ENCODE measurements at regions not wholly inside any gene's neighbourhood (a gene's known extent, or its start where the extent isn't known, plus 50 kb on each side); places are given as distances from the start of the nearest gene placed in this dataset.
A peak's percentile ranks its signal among the peaks of the same experiment; 100 is the strongest.

- Histone ChIP-seq H4K20me1 (ENCODE audit: insufficient read depth, low read length) (no peaks in the 10 kb centered on the region), H3K79me2 (ENCODE audit: insufficient read depth, low read length) (no peaks in the 10 kb centered on the region), H3K36me3 (ENCODE audit: insufficient read depth, low read length) (no peaks in the 10 kb centered on the region), H3K4me1 (ENCODE audit: insufficient read depth, low read length) (no peaks in the 10 kb centered on the region), H3K4me3 (ENCODE audit: insufficient read depth, low read length) (no peak overlapping the region), H3K27me3 (ENCODE audit: insufficient read depth, low read length) (no peaks in the 10 kb centered on the region), H3K4me2 (ENCODE audit: insufficient read depth, low read length) (no peak overlapping the region), H3K9me3 (ENCODE audit: low read depth, low read length) (no peaks in the 10 kb centered on the region), H3K27ac (ENCODE audit: low read depth, low read length) (no peak overlapping the region), H2AFZ (ENCODE audit: low read length) (no peak overlapping the region)
- TF ChIP-seq CTCF (IDR thresholded peaks at IDR 0.05; ENCODE audit: extremely low read depth, low read depth, low read length): no peak
- DNase-seq (ENCODE audit: insufficient read length, low spot score, missing footprints): no peak
Observed at GRCh38 chr4:14318671-14319070, 683.6 kb upstream of the CPEB2 start.

GRCh38 chr4:14321723-14322122, 680.6 kb upstream of the CPEB2 start:
- DNase-seq (ENCODE audit: insufficient read length, low spot score, missing footprints): no peak
- H3K36me3 ChIP-seq (ENCODE audit: insufficient read depth, low read length): no peaks in the 10 kb centered on the region
- TF ChIP-seq CTCF (IDR thresholded peaks at IDR 0.05; ENCODE audit: extremely low read depth, low read depth, low read length): no peak
- H2AFZ ChIP-seq (ENCODE audit: low read length): no peak overlapping the region
- H3K27me3 ChIP-seq (ENCODE audit: insufficient read depth, low read length): no peaks in the 10 kb centered on the region
- no peak overlapping the region for H3K4me2 ChIP-seq (ENCODE audit: insufficient read depth, low read length)
- H3K4me3 ChIP-seq (ENCODE audit: insufficient read depth, low read length): no peak overlapping the region
- H3K27ac ChIP-seq (ENCODE audit: low read depth, low read length): no peak overlapping the region
- H3K9me3 ChIP-seq (ENCODE audit: low read depth, low read length): no peaks in the 10 kb centered on the region
- no peaks in the 10 kb centered on the region for H3K79me2 ChIP-seq (ENCODE audit: insufficient read depth, low read length)
- no peaks in the 10 kb centered on the region for H4K20me1 ChIP-seq (ENCODE audit: insufficient read depth, low read length)
- H3K4me1 ChIP-seq (ENCODE audit: insufficient read depth, low read length): no peaks in the 10 kb centered on the region

GRCh38 chr4:14323191-14323590, 679.1 kb upstream of the CPEB2 start:
- Histone ChIP-seq H3K27me3 (ENCODE audit: insufficient read depth, low read length) (no peaks in the 10 kb centered on the region), H3K4me2 (ENCODE audit: insufficient read depth, low read length) (no peak overlapping the region), H4K20me1 (ENCODE audit: insufficient read depth, low read length) (no peaks in the 10 kb centered on the region), H3K79me2 (ENCODE audit: insufficient read depth, low read length) (no peaks in the 10 kb centered on the region), H3K4me3 (ENCODE audit: insufficient read depth, low read length) (no peak overlapping the region), H3K36me3 (ENCODE audit: insufficient read depth, low read length) (no peaks in the 10 kb centered on the region), H2AFZ (ENCODE audit: low read length) (no peak overlapping the region), H3K27ac (ENCODE audit: low read depth, low read length) (no peak overlapping the region), H3K9me3 (ENCODE audit: low read depth, low read length) (no peaks in the 10 kb centered on the region), H3K4me1 (ENCODE audit: insufficient read depth, low read length) (no peaks in the 10 kb centered on the region)
- DNase-seq (ENCODE audit: insufficient read length, low spot score, missing footprints): no peak
- TF ChIP-seq CTCF (IDR thresholded peaks at IDR 0.05; ENCODE audit: extremely low read depth, low read depth, low read length): no peak

GRCh38 chr4:14329228-14329627, 673.1 kb upstream of the CPEB2 start:
- H3K79me2 ChIP-seq (ENCODE audit: insufficient read depth, low read length): no peaks in the 10 kb centered on the region
- no peaks in the 10 kb centered on the region for H3K4me1 ChIP-seq (ENCODE audit: insufficient read depth, low read length)
- no peaks in the 10 kb centered on the region for H3K9me3 ChIP-seq (ENCODE audit: low read depth, low read length)
- H3K4me2 ChIP-seq (ENCODE audit: insufficient read depth, low read length): no peak overlapping the region
- H3K36me3 ChIP-seq (ENCODE audit: insufficient read depth, low read length): no peaks in the 10 kb centered on the region
- no peak overlapping the region for H2AFZ ChIP-seq (ENCODE audit: low read length)
- H3K27me3 ChIP-seq (ENCODE audit: insufficient read depth, low read length): no peaks in the 10 kb centered on the region
- peak; percentile 8 for DNase-seq (ENCODE audit: insufficient read length, low spot score, missing footprints)
- no peaks in the 10 kb centered on the region for H4K20me1 ChIP-seq (ENCODE audit: insufficient read depth, low read length)
- no peak overlapping the region for H3K4me3 ChIP-seq (ENCODE audit: insufficient read depth, low read length)
- TF ChIP-seq CTCF (IDR thresholded peaks at IDR 0.05; ENCODE audit: extremely low read depth, low read depth, low read length): no peak
- no peak overlapping the region for H3K27ac ChIP-seq (ENCODE audit: low read depth, low read length)
